T47D (cell line): ENCODE measurements at regions not wholly inside any gene's neighbourhood (a gene's known extent, or its start where the extent isn't known, plus 50 kb on each side); places are given as distances from the start of the nearest gene placed in this dataset.
"Not testable (repeated sequence)": the region's sequence is repeated elsewhere in the genome, so short reads cannot be mapped to it uniquely, and the experiment has no call there.

Experiments used
- DNase-seq, 2 experiments: peaks; one replicate each; pipeline versions ENCODE4 v3.0.0 to v3.0.0-alpha.2; 2011 to 2012; ENCODE audit warnings: low read depth in 1 of 2, low spot score in 1 of 2
- JUND ChIP-seq: IDR thresholded peaks from 2 replicates; pipeline ENCODE4 v1.6.1; 2012; ENCODE audit warnings: low read depth
- in situ Hi-C: cut with HindIII; loops from 2 replicates; pipeline ENCODE4 v1.10.0; 2016; ENCODE audit warnings: low sequenced_read_pairs, low pct_unique_long_range_greater_than_20kb

DNA sequence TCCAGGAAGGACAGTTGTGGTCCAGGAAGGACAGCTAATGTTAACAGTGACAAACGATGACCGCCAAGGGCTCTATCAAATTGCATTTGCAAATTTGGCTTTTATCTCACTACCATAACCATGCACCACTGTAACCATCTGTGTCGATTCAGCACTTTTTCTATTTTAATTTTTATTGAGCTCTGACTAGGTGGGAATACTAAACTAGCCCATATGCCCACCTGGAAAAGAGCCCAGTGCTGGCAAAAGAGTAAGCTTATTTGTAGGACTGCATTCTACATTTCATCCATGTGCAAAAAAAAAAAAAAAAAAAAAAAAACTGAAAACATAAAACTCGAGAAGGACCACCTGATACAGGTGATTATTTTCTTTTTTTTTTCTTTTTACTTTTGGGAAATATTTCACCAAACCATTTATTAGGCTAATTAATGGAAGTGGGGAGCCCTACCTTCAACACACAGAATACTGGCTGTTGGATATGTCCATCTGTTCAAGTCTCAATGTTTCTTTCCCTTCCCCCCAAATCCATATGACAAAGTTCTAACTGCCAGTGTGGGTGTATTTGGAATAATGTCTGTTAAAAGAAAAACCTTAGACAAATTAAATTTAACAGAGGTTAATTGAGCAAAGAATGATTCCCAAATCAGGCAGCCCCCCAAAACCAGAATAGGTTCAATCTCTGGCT is 99.5 kb upstream of the MXRA5 start:
- no peak for TF ChIP-seq JUND
- in situ Hi-C loops: no loop called here

DNA sequence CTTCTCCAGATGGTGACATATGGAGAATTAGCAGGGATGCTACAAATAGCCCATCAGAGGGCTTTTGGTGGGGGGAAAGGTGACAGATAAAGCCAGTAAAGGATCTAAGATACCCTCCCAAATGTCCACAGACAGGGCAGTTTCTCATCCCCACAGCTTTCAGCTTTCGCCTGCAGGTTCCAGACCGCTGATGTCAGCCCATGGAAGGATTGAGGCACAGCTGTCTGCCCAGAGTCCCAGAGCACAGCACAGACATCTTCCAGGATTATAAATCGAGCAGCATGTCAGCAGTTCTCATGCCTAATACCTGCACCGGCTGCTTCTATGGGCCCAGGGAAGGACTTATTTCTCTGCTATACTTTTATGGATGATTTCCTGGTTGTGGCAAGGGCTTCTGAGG is 96.7 kb upstream of the MXRA5 start:
- no peak for TF ChIP-seq JUND
- no peak for DNase-seq
- in situ Hi-C loops: no loop called here

More for the DNA sequence above, 99.5 kb upstream of the MXRA5 start:
- no peak for DNase-seq

DNA sequence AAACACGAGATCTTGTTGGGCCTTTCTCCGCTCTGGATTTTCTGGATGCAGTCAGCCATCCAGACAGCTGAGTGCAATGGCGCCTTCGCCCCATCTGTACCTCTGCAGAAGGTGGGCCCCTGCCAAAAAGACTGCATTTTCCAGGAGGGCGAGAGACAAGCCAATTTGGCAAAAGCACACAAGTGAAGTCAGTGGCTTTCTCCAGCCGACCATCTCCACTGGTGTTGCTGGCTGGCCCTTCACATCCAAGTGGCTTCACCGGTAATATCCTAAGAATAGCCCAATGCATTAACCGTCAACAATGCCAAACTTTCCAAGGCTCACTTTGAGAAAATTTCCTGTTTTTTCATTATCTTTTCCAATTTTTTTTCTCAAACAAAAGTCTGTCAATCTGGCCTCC is 96.2 kb upstream of the MXRA5 start:
- in situ Hi-C loops: no loop called here
- TF ChIP-seq JUND: no peak
- DNase-seq: no peak

DNA sequence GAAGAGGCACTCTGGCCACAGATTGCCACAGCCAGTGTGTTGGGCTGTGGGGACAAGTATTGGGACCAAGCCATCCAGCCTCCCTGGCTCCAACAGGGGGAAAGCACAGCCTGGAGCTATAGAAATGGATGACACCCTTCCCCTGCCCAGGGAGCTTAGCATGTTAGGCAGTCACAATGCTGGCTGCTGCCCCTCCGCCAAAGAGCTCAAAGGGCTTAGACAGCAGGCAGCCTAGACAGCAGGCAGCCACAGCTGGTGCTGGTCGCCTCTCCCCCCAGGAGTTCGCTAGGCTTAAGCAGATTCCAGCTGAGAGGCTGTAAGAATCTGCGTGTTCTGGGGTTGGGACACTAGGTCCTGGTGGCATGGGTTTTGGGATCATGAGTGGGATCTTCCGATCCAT is 94.5 kb upstream of the MXRA5 start:
- no peak for DNase-seq
- in situ Hi-C loops: no loop called here
- no peak for TF ChIP-seq JUND

DNA sequence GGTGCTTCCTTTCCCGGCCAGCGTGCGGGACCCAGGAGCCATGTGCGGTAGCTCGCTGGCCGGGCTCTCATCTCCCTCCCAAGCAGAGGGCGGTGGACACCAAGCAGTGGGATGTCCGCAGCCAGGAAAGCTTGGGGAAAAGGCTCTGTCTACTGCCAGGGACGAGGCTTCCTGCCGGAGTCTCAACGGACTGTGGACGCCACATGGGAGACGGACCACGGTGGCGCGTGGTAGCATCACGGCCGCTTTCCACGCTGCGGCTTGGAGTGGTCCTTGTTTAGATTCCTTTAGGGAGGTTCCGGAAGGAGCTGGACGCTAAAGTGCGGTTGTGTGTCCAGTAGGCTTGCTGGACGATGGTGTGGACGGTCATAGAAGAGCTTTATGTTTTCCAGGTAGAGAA is 89.5 kb upstream of the MXRA5 start:
- in situ Hi-C loops, DNase-seq: not testable (repeated sequence)

DNA sequence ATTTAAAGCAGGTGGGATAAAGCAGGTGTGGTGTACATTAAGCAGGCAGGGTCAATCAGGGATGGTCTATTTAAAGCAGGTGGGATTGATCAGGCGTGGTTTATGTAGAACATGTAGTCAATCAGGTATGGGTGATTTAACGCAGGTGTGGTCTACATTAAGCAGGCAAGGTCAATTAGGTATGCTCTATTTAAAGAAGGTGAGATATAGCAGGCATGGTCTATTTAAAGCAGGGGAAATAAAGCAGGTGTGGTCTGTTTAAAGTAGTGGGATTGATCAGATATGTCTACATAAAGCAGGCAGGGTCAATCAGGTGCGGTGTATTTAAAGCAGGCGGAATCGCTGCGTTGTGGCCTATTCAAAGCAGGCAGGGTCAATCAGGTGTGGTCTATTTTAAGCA is 88.6 kb upstream of the MXRA5 start:
- in situ Hi-C loops: no loop called here
- TF ChIP-seq JUND: no peak
- no peak for DNase-seq

DNA sequence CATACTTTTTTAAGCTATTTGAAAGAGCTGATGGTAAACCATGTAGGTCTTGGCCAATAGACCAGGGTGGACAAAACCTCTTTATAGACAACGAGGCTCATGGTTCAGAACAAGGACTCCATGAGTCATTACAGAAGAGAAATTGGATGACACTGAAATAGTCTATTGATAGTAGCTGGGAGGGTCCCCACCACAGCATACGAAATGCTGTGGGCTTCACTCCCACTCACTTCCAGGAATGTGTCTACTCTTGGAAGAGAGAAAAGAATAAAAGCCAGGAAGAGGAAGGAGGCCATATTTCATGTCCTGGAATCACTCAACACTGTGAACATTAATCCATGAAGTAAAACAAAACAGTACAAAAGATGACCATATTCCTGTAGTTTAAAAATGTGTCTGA is 82.3 kb upstream of the MXRA5 start:
- TF ChIP-seq JUND: no peak
- in situ Hi-C loops: no loop called here
- no peak for DNase-seq

DNA sequence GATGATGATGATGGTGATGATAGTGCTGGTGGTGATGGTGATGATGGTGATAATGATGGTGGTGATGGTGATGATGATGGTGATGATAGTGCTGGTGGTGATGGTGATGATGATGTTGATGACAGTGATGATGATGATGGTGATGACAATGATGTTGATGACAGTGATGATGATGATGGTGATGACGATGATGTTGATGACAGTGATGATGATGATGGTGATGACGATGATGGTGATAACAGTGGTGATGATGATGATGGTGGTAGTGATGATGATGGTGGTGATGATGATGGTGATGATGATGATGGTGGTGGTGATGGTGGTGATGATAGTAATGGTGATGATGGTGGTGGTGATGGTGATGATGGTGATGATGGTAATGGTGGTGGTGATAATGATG is 80.1 kb upstream of the MXRA5 start:
- DNase-seq: no peak
- no peak for TF ChIP-seq JUND
- in situ Hi-C loops: no loop called here

DNA sequence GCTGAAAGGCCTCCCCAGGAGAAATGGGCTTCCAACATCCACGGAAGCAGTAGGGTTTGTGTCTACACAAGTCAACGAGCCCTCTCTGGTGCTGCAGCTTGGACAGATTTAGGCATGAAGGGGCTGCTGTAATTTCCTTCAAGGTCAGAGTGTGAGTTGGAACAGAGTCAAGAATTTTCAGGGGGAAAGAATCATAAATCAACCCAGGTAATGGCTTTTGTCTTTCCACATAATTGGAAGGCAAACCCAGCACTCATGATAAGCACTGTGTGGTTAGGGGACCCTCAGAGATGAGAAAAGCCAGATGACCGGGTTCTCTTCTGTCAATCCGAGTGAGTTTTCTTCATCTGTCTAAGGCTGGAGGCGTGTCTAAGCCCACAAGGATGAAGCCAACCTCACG is 78.6 kb upstream of the MXRA5 start:
- in situ Hi-C loops: no loop called here
- no peak for TF ChIP-seq JUND
- no peak for DNase-seq

DNA sequence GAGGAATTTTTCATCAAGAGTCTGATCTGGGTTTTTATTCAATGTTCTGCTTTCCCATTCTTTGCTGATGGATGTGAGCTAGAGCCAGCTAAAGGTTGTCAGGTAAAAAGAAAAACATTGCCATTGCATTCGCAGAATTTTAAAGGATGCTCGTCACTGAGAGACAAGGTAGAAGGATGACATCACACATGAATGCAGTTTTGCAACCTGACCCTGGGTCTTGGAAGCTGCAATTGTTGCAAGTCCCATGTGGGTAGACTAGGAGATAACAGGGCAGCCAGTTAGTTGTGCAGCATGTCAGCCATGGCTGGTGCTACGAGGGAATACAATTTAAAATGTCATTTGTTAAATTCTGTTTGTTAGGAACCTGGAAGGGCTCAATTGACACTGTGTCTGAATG is 73.9 kb upstream of the MXRA5 start:
- no peak for TF ChIP-seq JUND
- in situ Hi-C loops: no loop called here
- no peak for DNase-seq

DNA sequence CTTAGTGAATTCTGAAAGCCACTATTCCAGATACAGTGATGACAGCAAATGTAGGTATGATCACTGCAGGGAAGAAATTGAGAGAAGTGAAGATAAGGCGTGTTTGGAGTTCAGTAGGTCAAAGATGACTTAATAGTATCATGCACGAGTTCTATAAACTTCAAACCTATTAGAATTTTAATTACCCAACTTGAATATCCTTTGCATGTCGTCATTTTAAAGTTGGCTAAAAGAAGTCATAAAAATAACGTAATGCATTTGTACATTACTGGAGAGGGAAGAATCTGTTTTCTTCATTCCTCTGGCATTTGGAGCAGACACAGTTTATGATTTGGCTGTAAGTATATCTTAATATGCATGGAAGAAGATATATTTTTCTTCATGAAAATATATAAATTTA is 68.6 kb upstream of the MXRA5 start:
- in situ Hi-C loops: no loop called here
- no peak for DNase-seq
- TF ChIP-seq JUND: no peak

DNA sequence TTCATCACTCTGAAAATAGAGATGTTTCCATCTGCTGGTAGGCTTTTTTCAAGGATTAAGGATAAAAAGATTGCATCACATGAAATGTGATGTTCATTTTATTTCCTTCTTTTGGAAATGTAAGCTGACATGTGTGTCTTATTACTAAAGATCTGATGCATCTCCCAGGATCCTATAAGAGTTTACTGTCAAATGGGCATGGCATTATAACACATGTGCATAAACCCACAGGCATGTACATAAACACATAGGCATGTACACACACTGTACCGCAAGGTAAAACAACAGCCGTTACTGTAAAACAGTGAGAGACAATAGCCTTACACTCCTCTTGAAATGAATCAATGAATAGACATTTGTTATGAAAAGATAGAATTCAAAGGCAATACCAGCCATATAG is 65.2 kb upstream of the MXRA5 start:
- in situ Hi-C loops, DNase-seq: not testable (repeated sequence)

DNA sequence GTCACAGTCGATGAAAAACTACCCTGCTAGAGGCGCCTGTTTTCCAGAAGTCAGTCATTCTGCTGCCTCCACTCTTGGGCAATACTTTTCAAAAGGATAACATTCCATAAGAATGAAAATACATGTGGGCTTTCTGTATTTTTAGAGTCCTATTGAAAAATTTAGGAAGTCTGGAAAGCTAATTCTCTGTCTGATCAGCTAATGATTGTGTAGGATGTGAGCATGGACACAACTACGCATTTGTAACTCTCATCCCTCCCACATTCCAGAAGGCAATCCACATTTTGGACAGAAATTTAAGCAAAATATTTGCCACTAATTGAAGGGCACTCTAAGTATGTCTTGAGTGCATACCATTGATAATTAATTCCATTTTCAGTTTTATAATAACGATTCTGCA is 63.5 kb upstream of the MXRA5 start:
- DNase-seq, in situ Hi-C loops: not testable (repeated sequence)

DNA sequence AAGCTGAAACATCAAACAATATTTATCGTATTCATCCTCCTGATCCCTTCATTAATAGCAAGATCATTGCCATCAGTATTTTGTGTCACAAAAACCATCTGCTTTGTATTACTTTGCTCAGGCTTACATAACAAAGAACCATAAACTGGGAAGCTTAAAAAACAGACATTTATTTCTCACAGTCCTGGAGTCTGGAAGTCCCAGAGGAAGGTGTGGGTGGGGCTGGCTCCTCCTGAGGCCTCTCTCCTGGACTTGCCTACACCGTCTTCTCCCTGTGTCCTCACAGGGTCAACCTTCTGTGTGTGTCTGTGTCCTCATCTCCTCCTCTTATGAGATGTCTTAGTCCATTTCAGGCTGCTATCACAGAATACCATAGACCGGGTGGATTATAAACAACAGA is 61.3 kb upstream of the MXRA5 start:
- no peak for TF ChIP-seq JUND
- DNase-seq: no peak
- in situ Hi-C loops: no loop called here

DNA sequence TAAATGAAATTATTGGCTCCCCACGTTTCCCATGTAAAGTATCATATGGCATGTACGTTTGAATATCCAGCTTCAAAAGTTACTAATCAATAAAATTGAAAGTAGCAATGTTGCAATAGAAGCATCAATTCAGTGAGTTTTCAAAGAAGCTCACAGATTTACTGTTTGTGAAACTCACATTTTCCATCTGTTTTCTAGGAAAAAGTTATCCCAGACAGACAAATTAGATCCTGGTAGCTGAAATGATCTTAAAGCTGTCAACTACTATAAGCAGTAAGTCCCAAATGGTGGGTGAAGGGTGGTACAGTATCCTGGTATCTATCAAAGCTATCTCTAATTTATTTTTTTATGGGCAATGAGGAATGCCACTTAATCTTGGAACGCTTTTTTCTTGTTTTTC is 60.7 kb upstream of the MXRA5 start:
- no peak for TF ChIP-seq JUND
- DNase-seq: no peak
- in situ Hi-C loops: no loop called here
